ENCODE measurements at regions not wholly inside any gene's neighbourhood (a gene's known extent, or its start where the extent isn't known, plus 50 kb on each side); places are given as distances from the start of the nearest gene placed in this dataset.
A peak's percentile ranks its signal among the peaks of the same experiment; 100 is the strongest.

DNA sequence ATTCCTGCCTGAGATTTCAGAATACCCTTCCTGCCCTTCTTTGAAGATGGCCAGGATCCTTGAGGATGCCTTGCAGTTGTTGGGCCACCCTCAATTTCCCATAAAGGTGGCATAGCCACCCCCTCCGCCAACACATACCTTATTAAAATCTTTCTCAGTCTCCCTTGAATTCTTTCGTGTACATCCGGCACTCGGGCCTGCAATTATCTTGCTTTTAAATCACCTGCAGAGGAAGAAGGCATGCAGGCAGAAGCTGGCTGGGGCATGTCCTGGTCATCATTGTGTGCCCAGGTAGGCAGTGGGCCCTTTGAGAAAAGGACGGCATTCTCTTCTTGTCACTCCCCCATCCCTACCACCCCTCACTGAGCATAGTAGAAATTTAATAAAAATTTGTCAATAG, 189.5 kb upstream of the LYZL1 start:
- Histone ChIP-seq H3F3A (ENCODE audit: low read depth) (no peaks in the 10 kb centered on the region), H3K27me3 (no peaks in the 10 kb centered on the region), H4K20me1 (ENCODE audit: low read depth) (no peaks in the 10 kb centered on the region), H3K4me2 (no peak overlapping the region), H2AFZ (replicated peaks) (no peak overlapping the region), H3K9ac (no peak overlapping the region), H3K4me1 (no peaks in the 10 kb centered on the region), H3K36me3 (no peaks in the 10 kb centered on the region), H3K27ac (no peak overlapping the region), H3K9me3 (ENCODE audit: low read depth) (no peaks in the 10 kb centered on the region), H3K79me2 (ENCODE audit: low read depth) (no peaks in the 10 kb centered on the region), H3K4me3 (no peak overlapping the region)
- DNase-seq (ENCODE audit: low spot score) = no peak
- Mint-ChIP-seq H3K9me3 (peaks cover 16% of the 10 kb centered on the region), H3K36me3 (no peaks in the 10 kb centered on the region), H3K4me3 (no peak overlapping the region), H3K4me1 (peaks cover 12% of the 10 kb centered on the region), H3K27ac (no peak overlapping the region), H3K27me3 (ENCODE audit: insufficient read depth, low read depth) (peaks cover 7% of the 10 kb centered on the region)
- no peak for TF ChIP-seq EZH2phosphoT487 (IDR thresholded peaks at IDR 0.05)
- TF ChIP-seq, protein P1, sequence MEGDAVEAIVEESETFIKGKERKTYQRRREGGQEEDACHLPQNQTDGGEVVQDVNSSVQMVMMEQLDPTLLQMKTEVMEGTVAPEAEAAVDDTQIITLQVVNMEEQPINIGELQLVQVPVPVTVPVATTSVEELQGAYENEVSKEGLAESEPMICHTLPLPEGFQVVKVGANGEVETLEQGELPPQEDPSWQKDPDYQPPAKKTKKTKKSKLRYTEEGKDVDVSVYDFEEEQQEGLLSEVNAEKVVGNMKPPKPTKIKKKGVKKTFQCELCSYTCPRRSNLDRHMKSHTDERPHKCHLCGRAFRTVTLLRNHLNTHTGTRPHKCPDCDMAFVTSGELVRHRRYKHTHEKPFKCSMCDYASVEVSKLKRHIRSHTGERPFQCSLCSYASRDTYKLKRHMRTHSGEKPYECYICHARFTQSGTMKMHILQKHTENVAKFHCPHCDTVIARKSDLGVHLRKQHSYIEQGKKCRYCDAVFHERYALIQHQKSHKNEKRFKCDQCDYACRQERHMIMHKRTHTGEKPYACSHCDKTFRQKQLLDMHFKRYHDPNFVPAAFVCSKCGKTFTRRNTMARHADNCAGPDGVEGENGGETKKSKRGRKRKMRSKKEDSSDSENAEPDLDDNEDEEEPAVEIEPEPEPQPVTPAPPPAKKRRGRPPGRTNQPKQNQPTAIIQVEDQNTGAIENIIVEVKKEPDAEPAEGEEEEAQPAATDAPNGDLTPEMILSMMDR (IDR thresholded peaks at IDR 0.05) = no peak
- no peak for TF ChIP-seq EZH2 (IDR thresholded peaks at IDR 0.05)

DNA sequence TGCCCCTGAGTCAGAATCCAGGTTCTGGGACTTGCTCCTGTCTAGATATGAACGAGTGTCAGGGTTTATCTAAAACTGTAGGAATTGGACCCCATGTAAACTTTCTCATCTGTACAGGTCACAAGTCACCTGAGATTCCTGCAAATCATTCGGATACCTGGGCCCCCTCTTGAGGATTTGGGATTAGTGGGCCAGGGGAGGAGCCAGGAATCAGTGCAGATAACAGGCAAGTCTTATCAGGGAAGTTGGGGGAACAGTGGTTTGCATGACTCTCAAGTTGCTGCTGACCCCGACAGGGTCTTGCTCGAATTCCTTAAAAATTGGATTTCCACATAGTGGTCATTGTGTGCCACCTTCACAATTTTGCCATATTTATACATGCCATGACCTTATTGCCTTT, 188.4 kb upstream of the LYZL1 start:
- H4K20me1 ChIP-seq (ENCODE audit: low read depth) = no peaks in the 10 kb centered on the region
- H3K4me1 Mint-ChIP-seq = peaks cover 17% of the 10 kb centered on the region
- no peak overlapping the region for H3K4me3 Mint-ChIP-seq
- H3K79me2 ChIP-seq (ENCODE audit: low read depth) = no peaks in the 10 kb centered on the region
- H3K36me3 Mint-ChIP-seq = no peaks in the 10 kb centered on the region
- H3K9ac ChIP-seq = no peak overlapping the region
- DNase-seq (ENCODE audit: low spot score) = no peak
- no peaks in the 10 kb centered on the region for H3F3A ChIP-seq (ENCODE audit: low read depth)
- peaks cover 15% of the 10 kb centered on the region for H3K9me3 Mint-ChIP-seq
- no peak overlapping the region for H3K4me3 ChIP-seq
- H2AFZ ChIP-seq (replicated peaks) = no peak overlapping the region
- no peaks in the 10 kb centered on the region for H3K9me3 ChIP-seq (ENCODE audit: low read depth)
- no peaks in the 10 kb centered on the region for H3K27me3 ChIP-seq
- H3K27ac Mint-ChIP-seq = no peak overlapping the region
- TF ChIP-seq EZH2phosphoT487 (IDR thresholded peaks at IDR 0.05) (no peak), EZH2 (IDR thresholded peaks at IDR 0.05) (no peak)
- TF ChIP-seq, protein P1 (IDR thresholded peaks at IDR 0.05) = no peak
- H3K4me1 ChIP-seq = no peaks in the 10 kb centered on the region
- H3K27me3 Mint-ChIP-seq (ENCODE audit: insufficient read depth, low read depth) = peaks cover 7% of the 10 kb centered on the region
- no peak overlapping the region for H3K27ac ChIP-seq
- no peak overlapping the region for H3K4me2 ChIP-seq
- no peaks in the 10 kb centered on the region for H3K36me3 ChIP-seq

DNA sequence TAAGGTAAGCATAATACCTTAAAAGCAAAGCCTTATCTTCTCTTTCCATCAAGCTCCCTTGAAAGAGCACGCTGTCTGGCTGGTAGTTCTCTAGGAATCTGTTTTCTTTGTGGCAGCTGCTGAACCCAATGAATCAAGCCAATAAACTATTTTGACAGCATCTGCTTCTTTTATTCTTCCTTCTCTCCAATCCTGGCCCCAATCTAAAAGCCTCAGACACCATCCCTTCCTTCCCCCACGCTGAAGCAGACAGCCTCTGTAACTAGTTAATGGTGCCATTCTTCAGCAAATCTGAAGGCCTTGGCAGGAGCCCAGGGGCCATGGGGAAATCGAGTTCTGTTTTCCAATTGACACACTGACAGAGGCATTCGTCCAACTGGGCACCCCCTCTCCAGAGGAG, 186.6 kb upstream of the LYZL1 start:
- no peak overlapping the region for H2AFZ ChIP-seq (replicated peaks)
- Mint-ChIP-seq H3K9me3 (peaks cover 16% of the 10 kb centered on the region), H3K27ac (peak overlapping the region; percentile 23), H3K4me3 (no peak overlapping the region), H3K36me3 (no peaks in the 10 kb centered on the region), H3K4me1 (peaks cover 26% of the 10 kb centered on the region), H3K27me3 (ENCODE audit: insufficient read depth, low read depth) (peaks cover 7% of the 10 kb centered on the region)
- no peak overlapping the region for H3K4me3 ChIP-seq
- no peaks in the 10 kb centered on the region for H4K20me1 ChIP-seq (ENCODE audit: low read depth)
- no peak for DNase-seq (ENCODE audit: low spot score)
- H3K27ac ChIP-seq = no peak overlapping the region
- no peaks in the 10 kb centered on the region for H3K9me3 ChIP-seq (ENCODE audit: low read depth)
- H3K36me3 ChIP-seq = no peaks in the 10 kb centered on the region
- H3K79me2 ChIP-seq (ENCODE audit: low read depth) = no peaks in the 10 kb centered on the region
- H3K4me1 ChIP-seq = no peaks in the 10 kb centered on the region
- no peak overlapping the region for H3K4me2 ChIP-seq
- H3K9ac ChIP-seq = no peak overlapping the region
- H3K27me3 ChIP-seq = no peaks in the 10 kb centered on the region
- TF ChIP-seq, protein P1 (IDR thresholded peaks at IDR 0.05) = no peak
- no peak for TF ChIP-seq EZH2phosphoT487 (IDR thresholded peaks at IDR 0.05)
- no peak for TF ChIP-seq EZH2 (IDR thresholded peaks at IDR 0.05)
- no peaks in the 10 kb centered on the region for H3F3A ChIP-seq (ENCODE audit: low read depth)

All from neural progenitor cell (in vitro differentiated cells).